Heart left ventricle (tissue), 16 donors: ENCODE measurements at regions not wholly inside any gene's neighbourhood (a gene's known extent, or its start where the extent isn't known, plus 50 kb on each side); places are given as distances from the start of the nearest gene placed in this dataset.

Experiments used
- ATAC-seq, 4 donors: fragments of 200-7000 bp; cut with Tn5 transposase; one replicate each; pipeline ENCODE4 v1.9.1; 2020 to 2022; ENCODE audit warnings: moderate library complexity in 4 of 4, mild to moderate bottlenecking in 3 of 4, moderate number of reproducible peaks in 1 of 4
- DNase-seq, 5 donors: peaks; one replicate each; pipeline ENCODE4 v3.0.0-alpha.2; 2020
- H3K27ac ChIP-seq, 12 donors: fragments of 200-600 bp; sonication (generic) in 4 of 12; one replicate each; pipeline versions ENCODE4 v1.5.0 to v1.8.0; 2016 to 2022; ENCODE audit warnings: mild to moderate bottlenecking in 2 of 12
- H3K27me3 ChIP-seq, 9 donors: fragments of 200-600 bp; sonication (generic) in 2 of 9; one replicate each; pipeline versions ENCODE4 v1.5.1 to v1.8.0; 2016 to 2022; ENCODE audit warnings: mild to moderate bottlenecking in 3 of 9
- H3K36me3 ChIP-seq, 9 donors: fragments of 200-600 bp; sonication (generic) in 2 of 9; one replicate each; pipeline versions ENCODE4 v1.5.0 to v1.8.0; 2018 to 2022; ENCODE audit warnings: mild to moderate bottlenecking in 2 of 9
- H3K4me1 ChIP-seq, 12 donors: fragments of 200-600 bp; sonication (generic) in 4 of 12; one replicate each; pipeline versions ENCODE4 v1.5.0 to v1.8.0; 2016 to 2022; ENCODE audit warnings: mild to moderate bottlenecking in 3 of 12
- H3K4me3 ChIP-seq, 12 donors: fragments of 200-600 bp; sonication (generic) in 4 of 12; one replicate each; pipeline versions ENCODE4 v1.5.0 to v1.8.0; 2017 to 2022; ENCODE audit warnings: mild to moderate bottlenecking in 9 of 12, moderate library complexity in 4 of 12
- H3K9me3 ChIP-seq, 12 donors: fragments of 200-600 bp; sonication (generic) in 4 of 12; one replicate each; pipeline versions ENCODE4 v1.5.0 to v1.8.0; 2016 to 2022; ENCODE audit warnings: mild to moderate bottlenecking in 1 of 12
- POLR2A ChIP-seq, 2 donors: fragments of 450-650 bp; IDR thresholded peaks; one replicate each; pipeline ENCODE4 v1.6.1; 2017; ENCODE audit warnings: antibody characterized with exemption in 2 of 2, mild to moderate bottlenecking in 2 of 2, moderate library complexity in 2 of 2
- WGBS, 4 donors: extraction: QIAGEN DNeasy Blood & Tissue Kit in 2 of 4; methylation state at CpG; one replicate each; pipeline versions ENCODE4 v1.1.5 to v1.1.7; 2013 to 2018; 5-methylcytosine and 5-hydroxymethylcytosine counted together
- intact Hi-C, 10 donors: fragments of 100-400 bp; cut with DNase I; formaldehyde crosslinking; loops; one replicate each; pipeline versions ENCODE4 v1.11.1 to v1.14.2; 2022
- TF ChIP-seq, protein P1 (sequence below), 12 donors: fragments of 200-600 bp; sonication (generic) in 4 of 12; IDR thresholded peaks; one replicate each; pipeline versions ENCODE4 v1.5.0 to v1.8.0; 2018 to 2022; ENCODE audit warnings: antibody characterized with exemption in 12 of 12, mild to moderate bottlenecking in 5 of 12
- donor health status: ischemic (EF 13 %, LVEDD 7.1; RV severe dilation, severe dysfunction).
- donor health status: healthy with polysubstance abuse.
- donor health status: DM: no; HTN: yes; CAD: no.
- donor health status: DM: no; HTN: no; CAD: no.
- donor health status: ischemic (EF 25% LVEDD 6.9; RV normal size, moderate dysfunction).
- donor health status: ischemic (EF 25% LVEDD 5.7; RV mildly dilated, moderate dysfunction).
- donor health status: healthy.
- donor health status: DM: yes; HTN: yes; CAD: no.
- donor health status: ischemic (EF 35%, LVEDD 5.7; RV mildly dilated, moderate dysfunction).
- donor health status: nonischemic (EF 11% LVEDD 7.7; RV severe dilation, severe dysfunction).
- donor health status: DM: yes; HTN: yes; CAD: no.
- donor health status: PGD.
- donor health status: ischemic (EF 29% LVEDD 5.4; RV normal size, mild dysfunction).
- donor health status: nonischemic (EF 23%, LVEDD 6.1; RV moderate dilation, normal function).

DNA sequence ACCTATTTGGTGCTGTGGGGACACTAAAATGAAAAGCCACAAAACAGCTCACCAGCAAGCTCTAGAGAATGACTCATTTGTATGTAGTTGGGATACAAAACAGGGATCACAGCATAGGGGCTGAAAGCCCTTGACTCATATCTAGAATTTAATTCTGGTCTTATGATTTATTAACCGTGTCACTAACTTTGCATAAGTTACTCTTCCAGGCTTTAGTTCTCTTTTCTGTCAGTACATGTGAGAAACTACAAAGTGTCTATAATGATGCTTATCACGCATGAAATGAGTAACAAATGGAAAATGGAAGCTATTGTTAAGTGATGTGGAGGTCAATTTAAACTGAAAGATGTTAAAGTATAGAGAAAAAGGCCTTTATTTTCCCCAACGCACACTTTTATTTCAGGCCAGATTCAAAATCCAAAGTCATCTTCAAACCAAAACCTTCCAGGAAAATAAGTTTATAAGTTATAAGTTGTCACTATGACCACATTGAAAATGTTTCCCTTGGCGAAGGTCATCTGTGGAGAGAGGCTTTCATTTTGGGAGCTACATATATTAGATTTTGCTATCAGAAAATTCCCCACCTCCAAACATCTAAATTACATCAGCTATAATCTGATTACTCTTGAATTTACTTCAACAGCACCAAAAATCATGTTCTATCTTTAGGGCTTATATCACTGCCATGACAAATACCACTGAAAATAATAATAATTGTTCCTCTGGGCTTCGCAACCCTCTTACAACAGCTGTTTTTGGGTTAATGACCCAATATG lies 430.5 kb downstream of the MRPL39 start:
- DNase-seq (no peak), ATAC-seq (no peak)
- intact Hi-C loops = no loop called here
- Histone ChIP-seq H3K36me3 (no peaks in the 10 kb centered on the region), H3K27ac (no peak overlapping the region), H3K9me3 (no peaks in the 10 kb centered on the region), H3K27me3 (no peaks in the 10 kb centered on the region), H3K4me1 (no peaks in the 10 kb centered on the region), H3K4me3 (no peak overlapping the region)
- TF ChIP-seq, protein P1, sequence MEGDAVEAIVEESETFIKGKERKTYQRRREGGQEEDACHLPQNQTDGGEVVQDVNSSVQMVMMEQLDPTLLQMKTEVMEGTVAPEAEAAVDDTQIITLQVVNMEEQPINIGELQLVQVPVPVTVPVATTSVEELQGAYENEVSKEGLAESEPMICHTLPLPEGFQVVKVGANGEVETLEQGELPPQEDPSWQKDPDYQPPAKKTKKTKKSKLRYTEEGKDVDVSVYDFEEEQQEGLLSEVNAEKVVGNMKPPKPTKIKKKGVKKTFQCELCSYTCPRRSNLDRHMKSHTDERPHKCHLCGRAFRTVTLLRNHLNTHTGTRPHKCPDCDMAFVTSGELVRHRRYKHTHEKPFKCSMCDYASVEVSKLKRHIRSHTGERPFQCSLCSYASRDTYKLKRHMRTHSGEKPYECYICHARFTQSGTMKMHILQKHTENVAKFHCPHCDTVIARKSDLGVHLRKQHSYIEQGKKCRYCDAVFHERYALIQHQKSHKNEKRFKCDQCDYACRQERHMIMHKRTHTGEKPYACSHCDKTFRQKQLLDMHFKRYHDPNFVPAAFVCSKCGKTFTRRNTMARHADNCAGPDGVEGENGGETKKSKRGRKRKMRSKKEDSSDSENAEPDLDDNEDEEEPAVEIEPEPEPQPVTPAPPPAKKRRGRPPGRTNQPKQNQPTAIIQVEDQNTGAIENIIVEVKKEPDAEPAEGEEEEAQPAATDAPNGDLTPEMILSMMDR (IDR thresholded peaks at IDR 0.05) = no peak
- WGBS, 4 donors = 78 to 80% (median 80%) methylated on average over 5 of the region's 5 CpGs

DNA sequence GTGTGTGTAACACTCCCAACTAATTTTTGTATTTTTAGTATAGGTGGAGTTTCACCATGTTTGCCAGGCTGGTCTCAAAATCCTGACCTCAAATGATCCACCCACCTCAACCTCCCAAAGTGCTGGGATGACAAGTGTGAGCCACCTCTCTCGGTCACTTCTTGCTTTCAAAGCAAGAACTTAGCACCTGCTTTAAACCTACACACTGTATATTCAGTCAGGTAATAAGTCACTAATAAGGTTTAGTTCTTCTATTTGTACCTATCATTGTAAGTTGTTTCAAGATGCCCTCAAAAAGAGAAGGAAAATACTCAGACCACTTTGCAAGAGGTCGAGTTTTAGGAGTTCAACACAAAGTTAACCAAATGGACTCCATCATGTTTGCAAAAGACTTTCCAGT lies 431.3 kb downstream of the MRPL39 start:
- intact Hi-C loops = no loop called here
- no peak overlapping the region for H3K4me3 ChIP-seq
- no peaks in the 10 kb centered on the region for H3K36me3 ChIP-seq
- 75 to 81% (median 79%) methylated on average over 2 of the region's 2 CpGs for WGBS, 4 donors
- ATAC-seq = no peak
- DNase-seq = no peak
- TF ChIP-seq, protein P1 (IDR thresholded peaks at IDR 0.05) = no peak
- no peak for TF ChIP-seq POLR2A (IDR thresholded peaks at IDR 0.05)
- H3K9me3 ChIP-seq = no peaks in the 10 kb centered on the region
- H3K27me3 ChIP-seq = no peaks in the 10 kb centered on the region
- H3K4me1 ChIP-seq = no peaks in the 10 kb centered on the region
- H3K27ac ChIP-seq = no peak overlapping the region

DNA sequence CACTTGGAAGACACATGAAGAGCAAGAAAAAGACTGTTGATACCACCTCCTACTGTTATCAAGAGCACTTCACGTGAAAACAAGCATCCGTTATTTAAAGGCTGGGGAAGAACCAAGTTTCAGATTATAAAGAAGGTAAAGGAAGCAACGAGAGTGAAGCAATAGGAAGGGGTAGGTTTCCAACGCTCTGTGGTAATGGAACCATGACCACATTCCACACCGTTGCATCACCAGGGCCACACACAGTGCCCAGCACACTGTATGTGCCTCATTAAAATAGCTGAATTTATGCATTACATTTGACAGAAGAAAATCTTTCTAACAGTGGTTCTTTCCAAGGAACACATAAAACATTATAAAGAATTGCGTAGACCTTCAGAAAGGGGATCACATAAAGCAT lies 435.8 kb downstream of the MRPL39 start:
- no peak overlapping the region for H3K4me3 ChIP-seq
- no peaks in the 10 kb centered on the region for H3K36me3 ChIP-seq
- WGBS, 4 donors = 78 to 84% (median 82%) methylated on average over 6 of the region's 6 CpGs
- no peak for ATAC-seq
- TF ChIP-seq, protein P1 (IDR thresholded peaks at IDR 0.05) = no peak
- TF ChIP-seq POLR2A (IDR thresholded peaks at IDR 0.05) = no peak
- intact Hi-C loops = no loop called here
- H3K4me1 ChIP-seq = no peaks in the 10 kb centered on the region
- peaks cover 0 to 19% (median 11%) of the 10 kb centered on the region in 12 donors for H3K9me3 ChIP-seq
- H3K27me3 ChIP-seq = no peaks in the 10 kb centered on the region
- no peak overlapping the region for H3K27ac ChIP-seq
- DNase-seq = no peak

DNA sequence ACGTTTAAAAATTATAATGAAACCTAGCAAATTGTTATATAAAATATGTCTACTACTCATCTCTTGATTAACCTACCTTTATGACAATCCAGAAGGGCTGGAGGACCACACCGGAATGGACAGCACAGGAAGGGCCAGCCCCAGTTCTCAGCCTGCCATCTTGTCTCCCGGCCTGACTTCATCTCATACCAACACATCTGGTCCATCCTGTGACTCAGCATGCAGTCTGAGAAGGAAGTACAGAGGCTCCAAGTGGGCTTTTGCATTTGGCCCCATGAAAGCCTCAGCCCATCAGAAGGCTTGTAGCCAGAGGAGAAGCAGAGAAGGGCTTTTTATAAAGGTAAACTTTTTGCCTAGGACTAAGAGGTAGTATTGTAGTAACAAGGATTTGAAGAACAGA lies 436.6 kb downstream of the MRPL39 start:
- no peaks in the 10 kb centered on the region for H3K4me1 ChIP-seq
- peaks cover 0 to 25% (median 11%) of the 10 kb centered on the region in 12 donors for H3K9me3 ChIP-seq
- no peaks in the 10 kb centered on the region for H3K36me3 ChIP-seq
- DNase-seq (no peak), ATAC-seq (no peak)
- 74 to 87% (median 80%) methylated on average over 3 of the region's 3 CpGs for WGBS, 4 donors
- no peak overlapping the region for H3K27ac ChIP-seq
- no peak overlapping the region for H3K4me3 ChIP-seq
- TF ChIP-seq POLR2A (IDR thresholded peaks at IDR 0.05) = no peak
- TF ChIP-seq, protein P1 (IDR thresholded peaks at IDR 0.05) = no peak
- H3K27me3 ChIP-seq = no peaks in the 10 kb centered on the region
- intact Hi-C loops = no loop called here
